ENCODE measurements at regions not wholly inside any gene's neighbourhood (a gene's known extent, or its start where the extent isn't known, plus 50 kb on each side); places are given as distances from the start of the nearest gene placed in this dataset.

- TF ChIP-seq CTCF (IDR thresholded peaks at IDR 0.05; ENCODE audit: insufficient read depth, low read depth, low read length) (no peak), EZH2 (IDR thresholded peaks at IDR 0.05; ENCODE audit: insufficient read depth, low read length) (no peak)
Measured at GRCh38 chr2:145198555-145198954, 678.6 kb upstream of the ZEB2 start.

Data from astrocyte (in vitro differentiated cells and primary cell).